Hematopoietic multipotent progenitor cell treated with erythropoietin and hydrocortisone succinate and interleukin-3 and kit ligand, for 4 days (in vitro differentiated cells): ENCODE measurements at regions not wholly inside any gene's neighbourhood (a gene's known extent, or its start where the extent isn't known, plus 50 kb on each side); places are given as distances from the start of the nearest gene placed in this dataset.
A peak's percentile ranks its signal among the peaks of the same experiment; 100 is the strongest.
"Not testable (repeated sequence)": the region's sequence is repeated elsewhere in the genome, so short reads cannot be mapped to it uniquely, and the experiment has no call there.

Source experiments
- DNase-seq: peaks from one replicate; pipeline ENCODE4 v3.0.0-alpha.2; 2015

DNA sequence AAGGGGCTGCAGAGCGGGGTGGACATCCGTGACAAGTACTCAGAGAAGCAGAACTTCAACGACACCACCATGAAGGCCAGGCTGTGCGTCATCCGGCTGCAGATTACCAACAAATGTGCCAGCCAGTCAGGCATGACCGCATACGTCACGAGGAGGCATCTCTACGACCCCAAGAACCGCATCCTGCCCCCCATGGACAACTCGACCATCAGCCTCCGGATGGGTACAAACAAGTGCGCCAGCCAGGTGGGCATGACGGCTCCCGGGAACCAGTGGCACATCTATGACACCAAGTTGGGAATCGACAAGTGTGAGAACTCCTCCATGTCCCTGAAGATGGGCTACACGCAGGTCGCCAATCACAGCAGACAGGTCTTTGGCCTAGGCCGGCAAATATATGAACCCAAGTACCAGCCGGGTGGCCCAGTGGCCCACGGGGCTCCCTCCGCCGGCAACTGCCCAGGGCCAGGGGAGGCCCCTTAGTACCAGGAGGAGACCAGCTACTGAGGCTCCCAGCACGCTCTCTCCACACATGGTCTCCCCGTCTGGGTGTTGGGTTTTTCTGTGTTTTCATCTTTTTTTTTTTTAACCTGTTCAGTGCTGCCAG is 133.4 kb upstream of the TEKT4 start:
- DNase-seq: not testable (repeated sequence)

DNA sequence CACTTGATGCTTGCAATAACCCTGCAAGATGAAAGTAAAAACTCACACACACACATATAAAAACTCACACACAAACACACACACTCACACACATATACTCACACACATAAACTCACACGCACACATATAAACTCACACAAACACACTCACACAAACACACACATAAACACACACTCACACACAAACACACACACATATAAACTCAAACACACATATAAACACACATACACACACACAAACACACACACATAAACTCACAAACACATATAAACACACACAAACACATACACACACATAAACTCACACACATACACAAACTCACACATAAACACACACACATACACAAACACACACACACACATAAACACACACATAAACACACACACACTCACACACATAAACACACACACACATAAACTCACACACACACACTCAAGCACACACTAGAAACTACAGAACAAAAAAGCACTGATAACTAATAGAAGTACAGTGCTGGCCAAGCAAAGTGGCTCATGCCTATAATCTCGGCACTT is 117.7 kb upstream of the TEKT4 start:
- DNase-seq: no peak

DNA sequence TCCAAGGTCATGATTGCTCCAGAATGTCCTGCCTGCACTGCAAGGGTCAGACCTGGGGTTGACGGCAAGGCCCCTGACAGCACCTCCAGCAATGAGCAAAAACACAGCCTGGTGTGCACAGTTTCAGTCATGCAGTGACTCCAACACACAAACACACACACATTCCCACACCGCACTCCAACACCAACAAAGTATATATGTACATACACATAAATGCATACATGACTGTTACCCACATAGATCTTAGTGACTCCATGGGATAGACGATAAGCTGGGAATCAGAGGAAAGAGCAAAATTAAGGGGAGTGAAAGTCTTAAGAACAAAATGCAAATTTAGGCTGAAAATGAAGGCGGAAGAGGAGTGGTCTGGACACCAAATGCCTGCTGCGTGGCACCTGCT is 112.7 kb upstream of the TEKT4 start:
- no peak for DNase-seq

DNA sequence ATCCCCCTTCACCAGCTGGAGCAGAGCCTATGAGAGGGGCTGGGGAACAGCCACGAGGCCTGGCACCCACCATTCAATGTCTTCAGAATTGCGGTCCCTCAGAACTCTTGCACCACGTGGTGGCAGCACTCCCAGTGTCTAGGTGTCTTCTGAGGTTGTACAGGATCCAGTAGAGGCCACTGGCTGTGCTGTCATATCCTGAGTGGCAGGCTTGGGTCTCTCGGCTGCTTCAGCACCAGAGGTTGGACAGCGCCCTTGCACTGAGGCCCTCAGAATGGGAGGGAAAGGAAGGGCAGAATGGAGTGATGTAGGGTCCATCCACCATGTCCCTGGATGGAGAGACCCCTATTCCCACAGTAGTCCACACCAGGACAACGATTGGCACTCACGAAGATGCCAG is 112.0 kb upstream of the TEKT4 start:
- peak; percentile 54 for DNase-seq

DNA sequence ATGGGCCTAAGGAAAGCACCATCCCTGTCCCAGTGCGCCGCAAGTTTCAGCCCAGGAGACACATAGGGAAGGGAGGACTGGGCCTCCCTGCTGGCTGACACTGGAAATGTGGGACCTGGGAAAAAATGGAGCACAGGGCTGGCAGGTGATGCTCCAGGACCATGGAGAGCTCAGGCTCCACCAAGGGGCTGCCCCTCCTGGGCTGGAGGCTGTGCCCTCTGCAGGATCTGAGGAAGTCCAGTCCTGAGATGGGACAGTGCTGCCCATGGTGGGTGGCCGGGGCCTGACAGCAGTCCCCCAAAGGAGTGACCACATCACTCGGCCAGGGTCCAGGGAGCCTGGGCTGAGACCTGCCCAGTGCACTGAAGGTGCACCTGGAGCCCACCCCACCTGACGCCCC is 108.6 kb upstream of the TEKT4 start:
- peak; percentile 4 for DNase-seq

DNA sequence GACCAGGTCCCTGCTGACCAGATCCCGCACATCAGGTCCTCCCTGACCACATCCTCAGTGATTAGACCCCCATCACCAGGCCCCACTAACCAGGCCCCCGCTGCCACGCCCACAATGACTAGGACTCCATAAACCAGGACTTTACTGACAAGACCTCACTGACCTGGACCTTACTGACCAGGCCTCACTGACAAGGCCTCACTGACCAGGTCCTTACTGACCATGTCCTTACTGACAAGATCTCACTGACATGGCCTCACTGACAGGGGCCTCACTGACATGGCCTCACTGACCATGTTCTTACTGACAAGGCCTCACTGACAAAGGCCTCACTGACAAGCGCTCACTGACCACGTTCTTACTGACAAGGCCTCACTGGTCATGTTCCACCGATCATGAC is 107.9 kb upstream of the TEKT4 start:
- no peak for DNase-seq

DNA sequence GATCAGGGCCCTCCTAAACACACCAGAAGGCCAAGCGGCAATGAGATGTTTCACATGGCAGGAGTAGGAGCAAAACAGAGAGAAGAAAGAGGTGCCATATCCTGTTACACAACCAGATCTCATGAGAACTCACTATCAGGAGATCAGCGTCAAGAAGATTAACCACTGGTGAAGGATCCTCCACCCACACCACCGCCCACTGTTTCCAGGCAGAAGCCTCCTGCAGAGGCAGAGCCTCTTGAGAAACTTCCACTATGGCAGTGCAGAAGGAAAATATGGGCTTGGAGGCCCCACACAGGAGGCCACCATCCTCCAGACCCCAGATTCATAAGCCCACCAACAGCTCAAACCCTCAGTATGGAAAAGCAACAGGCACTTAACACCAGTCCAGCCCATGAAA is 106.9 kb upstream of the TEKT4 start:
- DNase-seq: peak; percentile 1

DNA sequence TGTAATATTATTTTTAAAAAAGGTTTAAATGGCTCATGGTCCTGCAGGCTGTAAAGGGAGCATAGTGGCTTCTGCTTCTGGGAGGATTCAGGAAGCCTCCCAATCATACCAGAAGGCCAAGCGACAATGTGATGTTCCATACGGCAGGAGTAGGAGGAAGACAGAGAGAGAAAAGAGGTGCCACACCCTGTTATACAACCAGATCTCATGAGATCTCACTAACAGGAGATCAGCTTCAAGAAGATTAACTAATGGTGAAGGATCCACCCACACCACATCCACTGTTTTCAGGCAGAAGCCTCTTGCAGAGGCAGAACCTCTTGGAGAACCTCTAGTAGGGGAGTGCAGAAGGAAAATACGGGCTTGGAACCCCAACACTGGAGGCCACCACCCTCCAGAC is 103.9 kb upstream of the TEKT4 start:
- no peak for DNase-seq

DNA sequence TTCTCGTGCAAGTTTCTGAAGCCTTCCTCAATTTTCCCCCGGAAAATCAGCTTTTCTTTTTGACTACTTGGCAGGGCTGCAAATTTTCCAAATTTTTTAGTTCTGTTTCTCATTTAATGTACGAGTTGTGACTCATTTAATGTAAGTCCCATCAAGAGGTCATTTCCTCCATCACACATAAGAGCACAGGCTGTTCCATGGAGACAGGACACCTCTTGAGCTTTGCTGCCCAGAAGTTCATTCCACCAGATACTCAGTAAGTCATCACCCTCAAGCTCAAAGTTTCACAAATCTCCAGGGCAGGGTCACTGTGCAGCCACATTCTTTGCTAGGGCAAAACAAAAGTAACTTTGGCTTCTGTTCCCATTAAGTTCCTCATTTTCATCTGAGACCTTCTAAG is 101.5 kb upstream of the TEKT4 start:
- no peak for DNase-seq

DNA sequence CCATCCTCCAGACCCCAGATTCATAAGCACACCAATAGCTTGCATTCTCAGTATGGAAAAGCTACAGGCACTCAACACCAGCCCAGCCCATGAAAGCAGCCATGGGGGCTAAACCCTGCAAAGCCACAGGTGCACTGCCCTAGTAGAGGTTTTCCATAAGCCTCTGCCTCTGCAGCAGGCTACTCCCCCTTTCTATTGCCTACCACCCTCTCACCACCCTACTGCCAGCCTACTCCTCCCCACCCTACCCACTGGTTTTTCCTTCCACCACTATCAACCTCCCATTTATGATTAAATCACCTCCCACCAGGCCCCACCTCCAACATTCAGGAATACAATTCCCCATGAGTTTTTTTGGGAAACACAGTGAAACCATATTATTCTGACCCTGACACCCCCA is 96.4 kb upstream of the TEKT4 start:
- no peak for DNase-seq

DNA sequence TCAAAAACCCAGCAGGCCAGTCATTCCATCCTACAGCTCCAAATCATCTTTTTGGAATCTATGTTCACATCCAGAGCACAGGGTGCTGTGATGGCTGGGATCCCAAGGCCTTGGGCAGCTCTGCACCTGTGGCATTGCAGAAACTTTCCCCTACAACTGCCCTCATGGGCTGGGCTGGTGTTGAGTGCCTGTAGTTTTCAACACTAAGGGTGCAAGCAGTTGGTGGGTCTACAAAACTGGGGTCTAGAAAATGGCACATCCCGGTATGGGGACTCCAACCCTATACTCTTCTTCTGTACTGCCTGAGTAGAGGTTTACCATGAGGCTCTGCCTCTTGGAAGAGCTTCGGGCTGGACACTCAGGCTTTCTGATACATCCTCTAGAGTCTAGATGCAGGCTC is 95.2 kb upstream of the TEKT4 start:
- DNase-seq: no peak

DNA sequence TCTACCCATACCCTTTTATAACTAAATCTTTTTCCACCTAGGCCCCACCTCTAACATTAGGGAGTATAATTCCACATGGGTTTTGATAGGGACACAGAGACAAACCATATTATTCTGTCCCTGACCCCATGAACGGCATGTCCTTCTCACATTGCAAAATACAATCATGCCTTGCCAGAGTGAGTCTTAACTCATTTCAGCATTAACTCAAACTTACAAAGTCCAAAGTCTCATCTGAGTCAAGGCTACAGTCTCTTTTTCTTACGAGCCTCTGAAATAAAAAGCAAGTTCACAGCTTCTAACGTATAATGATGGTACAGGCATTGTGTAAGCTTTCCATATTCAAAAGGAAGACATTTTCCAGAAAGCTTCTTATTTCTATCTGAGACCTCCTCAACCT is 86.1 kb upstream of the TEKT4 start:
- not testable (repeated sequence) for DNase-seq

DNA sequence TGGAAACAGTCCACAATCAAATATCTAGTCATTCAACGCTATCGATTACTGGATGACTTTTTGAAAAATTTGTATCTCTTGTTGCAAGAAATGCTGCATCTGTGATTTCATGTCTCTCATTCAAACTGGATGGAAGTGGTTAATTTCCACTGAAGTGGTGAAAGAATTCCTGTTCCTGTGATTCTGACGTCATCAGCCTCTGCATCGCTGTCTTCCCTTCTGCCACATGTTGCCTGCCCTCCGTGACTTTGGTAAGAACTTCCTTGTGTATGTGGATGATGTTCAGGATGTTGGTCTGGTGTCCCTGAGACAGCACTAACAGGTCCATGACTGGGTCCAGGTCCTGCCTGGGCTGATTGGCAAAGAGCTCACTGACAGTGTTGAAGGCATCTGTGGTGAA is 84.8 kb upstream of the TEKT4 start:
- not testable (repeated sequence) for DNase-seq

DNA sequence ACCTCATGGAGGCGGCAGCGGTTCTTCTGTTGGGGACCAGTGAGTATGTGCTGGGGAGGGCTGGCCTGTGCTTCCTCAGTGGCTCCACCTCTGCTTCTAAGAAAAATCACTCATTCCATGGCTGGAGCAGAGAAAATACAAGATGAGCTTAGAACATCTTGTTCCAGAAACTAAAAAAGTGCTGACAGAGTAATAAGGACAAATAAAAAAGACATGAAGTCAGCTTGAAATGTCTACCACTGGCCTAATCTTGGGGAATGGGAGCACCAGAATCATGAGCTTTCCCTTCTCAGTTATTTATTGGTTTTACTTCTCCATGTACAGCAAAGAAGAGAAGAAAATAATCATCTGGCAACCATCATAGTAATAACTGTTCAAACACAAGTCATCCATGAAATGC is 81.1 kb upstream of the TEKT4 start:
- DNase-seq: not testable (repeated sequence)

DNA sequence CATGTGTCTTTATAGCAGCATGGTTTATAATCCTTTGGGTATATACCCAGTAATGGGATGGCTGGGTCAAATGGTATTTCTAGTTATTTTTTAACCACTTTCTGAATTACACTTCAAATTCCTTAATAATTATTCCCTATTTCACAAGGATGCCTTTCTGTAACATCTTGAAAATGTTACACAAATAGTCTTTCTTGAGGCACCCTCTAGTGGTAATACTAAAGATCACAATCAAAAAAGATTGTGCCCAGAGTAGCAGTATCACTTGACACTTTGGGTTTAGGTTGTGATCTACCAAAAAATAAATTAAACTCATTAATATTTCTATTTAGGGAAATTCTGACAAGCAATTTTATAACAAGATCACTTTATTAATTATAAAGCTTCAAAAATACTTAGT is 74.0 kb upstream of the TEKT4 start:
- peak; percentile 30 for DNase-seq
